ENCODE measurements at regions not wholly inside any gene's neighbourhood (a gene's known extent, or its start where the extent isn't known, plus 50 kb on each side); places are given as distances from the start of the nearest gene placed in this dataset.

- TF ChIP-seq GATA2 (IDR thresholded peaks at IDR 0.05; ENCODE audit: low read depth, low read length) (no peak), GATA3 (IDR thresholded peaks at IDR 0.05; ENCODE audit: low read depth, low read length) (no peak)
Observed at GRCh38 chr3:43197181-43197580, 89.2 kb upstream of the SNRK start.

GRCh38 chr3:43196721-43197120, 89.6 kb upstream of the SNRK start:
- TF ChIP-seq GATA2 (IDR thresholded peaks at IDR 0.05; ENCODE audit: low read depth, low read length), result no peak
- TF ChIP-seq GATA3 (IDR thresholded peaks at IDR 0.05; ENCODE audit: low read depth, low read length), result no peak

GRCh38 chr3:43195115-43195498, 89.2 kb upstream of the POMGNT2 start:
- TF ChIP-seq GATA3 (IDR thresholded peaks at IDR 0.05; ENCODE audit: low read depth, low read length) (no peak), GATA2 (IDR thresholded peaks at IDR 0.05; ENCODE audit: low read depth, low read length) (no peak)

- TF ChIP-seq GATA2 (IDR thresholded peaks at IDR 0.05; ENCODE audit: low read depth, low read length), result no peak
- TF ChIP-seq GATA3 (IDR thresholded peaks at IDR 0.05; ENCODE audit: low read depth, low read length), result no peak
Observed at GRCh38 chr3:43194490-43195114, 88.7 kb upstream of the POMGNT2 start.

GRCh38 chr3:43194069-43194468, 88.2 kb upstream of the POMGNT2 start:
- no peak for TF ChIP-seq GATA2 (IDR thresholded peaks at IDR 0.05; ENCODE audit: low read depth, low read length)
- TF ChIP-seq GATA3 (IDR thresholded peaks at IDR 0.05; ENCODE audit: low read depth, low read length), result no peak

- TF ChIP-seq GATA2 (IDR thresholded peaks at IDR 0.05; ENCODE audit: low read depth, low read length), result no peak
- TF ChIP-seq GATA3 (IDR thresholded peaks at IDR 0.05; ENCODE audit: low read depth, low read length), result no peak
Observed at GRCh38 chr3:43192028-43192427, 86.1 kb upstream of the POMGNT2 start.

- TF ChIP-seq GATA3 (IDR thresholded peaks at IDR 0.05; ENCODE audit: low read depth, low read length) (no peak), GATA2 (IDR thresholded peaks at IDR 0.05; ENCODE audit: low read depth, low read length) (no peak)
Observed at GRCh38 chr3:43191116-43191515, 85.2 kb upstream of the POMGNT2 start.

GRCh38 chr3:43190670-43191069, 84.8 kb upstream of the POMGNT2 start:
- TF ChIP-seq GATA3 (IDR thresholded peaks at IDR 0.05; ENCODE audit: low read depth, low read length) (no peak), GATA2 (IDR thresholded peaks at IDR 0.05; ENCODE audit: low read depth, low read length) (no peak)

- TF ChIP-seq GATA3 (IDR thresholded peaks at IDR 0.05; ENCODE audit: low read depth, low read length) (no peak), GATA2 (IDR thresholded peaks at IDR 0.05; ENCODE audit: low read depth, low read length) (no peak)
Observed at GRCh38 chr3:43187836-43188479, 82.1 kb upstream of the POMGNT2 start.

- TF ChIP-seq GATA3 (IDR thresholded peaks at IDR 0.05; ENCODE audit: low read depth, low read length) (no peak), GATA2 (IDR thresholded peaks at IDR 0.05; ENCODE audit: low read depth, low read length) (no peak)
Observed at GRCh38 chr3:43185983-43186314, 80.1 kb upstream of the POMGNT2 start.

- TF ChIP-seq GATA2 (IDR thresholded peaks at IDR 0.05; ENCODE audit: low read depth, low read length), result no peak
- TF ChIP-seq GATA3 (IDR thresholded peaks at IDR 0.05; ENCODE audit: low read depth, low read length), result no peak
Observed at GRCh38 chr3:43185274-43185982, 79.5 kb upstream of the POMGNT2 start.

- TF ChIP-seq GATA2 (IDR thresholded peaks at IDR 0.05; ENCODE audit: low read depth, low read length), result peak; percentile 57; the same call in 1 of the 2 replicates
- peak; percentile 74 for TF ChIP-seq GATA3 (IDR thresholded peaks at IDR 0.05; ENCODE audit: low read depth, low read length)
Observed at GRCh38 chr3:43183456-43183855, 77.6 kb upstream of the POMGNT2 start.

GRCh38 chr3:43181202-43181821, 75.4 kb upstream of the POMGNT2 start:
- TF ChIP-seq GATA3 (IDR thresholded peaks at IDR 0.05; ENCODE audit: low read depth, low read length) (no peak), GATA2 (IDR thresholded peaks at IDR 0.05; ENCODE audit: low read depth, low read length) (no peak)

- no peak for TF ChIP-seq GATA2 (IDR thresholded peaks at IDR 0.05; ENCODE audit: low read depth, low read length)
- TF ChIP-seq GATA3 (IDR thresholded peaks at IDR 0.05; ENCODE audit: low read depth, low read length), result no peak
Observed at GRCh38 chr3:43180694-43181093, 74.8 kb upstream of the POMGNT2 start.

Data from SH-SY5Y (cell line).